NCI-H526 treated with DMSO at 0.1 percent for 48 hours (cell line): ENCODE measurements at regions not wholly inside any gene's neighbourhood (a gene's known extent, or its start where the extent isn't known, plus 50 kb on each side); places are given as distances from the start of the nearest gene placed in this dataset.
A peak's percentile ranks its signal among the peaks of the same experiment; 100 is the strongest.

Experiments
- DNase-seq: peaks from one replicate; lab custom pipeline; 2025; lab: John Stamatoyannopoulos, UW

- no peak for DNase-seq
These were observed 167.6 kb downstream of the TMEM38B start for GRCh38 chr9:105861972-105862371.

GRCh38 chr9:105864248-105864898, 170.0 kb downstream of the TMEM38B start:
- no peak for DNase-seq

GRCh38 chr9:105865285-105865684, 170.9 kb downstream of the TMEM38B start:
- DNase-seq = no peak

- DNase-seq = no peak
These were observed 177.2 kb downstream of the TMEM38B start for GRCh38 chr9:105871540-105871939.

- no peak for DNase-seq
These were observed 179.5 kb downstream of the TMEM38B start for GRCh38 chr9:105873801-105874200.

GRCh38 chr9:105877721-105878120, 183.4 kb downstream of the TMEM38B start:
- DNase-seq = no peak

GRCh38 chr9:105879181-105879580, 184.8 kb downstream of the TMEM38B start:
- no peak for DNase-seq

- no peak for DNase-seq
These were observed 186.2 kb downstream of the TMEM38B start for GRCh38 chr9:105880517-105880916.

GRCh38 chr9:105881021-105881420, 186.7 kb downstream of the TMEM38B start:
- DNase-seq = no peak

GRCh38 chr9:105881654-105882349, 187.5 kb downstream of the TMEM38B start:
- DNase-seq = peak; percentile 27

GRCh38 chr9:105883847-105884246, 189.5 kb downstream of the TMEM38B start:
- DNase-seq = no peak

- no peak for DNase-seq
These were observed 190.1 kb downstream of the TMEM38B start for GRCh38 chr9:105884416-105884815.

- no peak for DNase-seq
These were observed 191.8 kb downstream of the TMEM38B start for GRCh38 chr9:105886136-105886535.

GRCh38 chr9:105887679-105888078, 193.3 kb downstream of the TMEM38B start:
- no peak for DNase-seq

GRCh38 chr9:105890046-105890822, 195.9 kb downstream of the TMEM38B start:
- no peak for DNase-seq

GRCh38 chr9:105900123-105900522, 205.8 kb downstream of the TMEM38B start:
- no peak for DNase-seq

- DNase-seq = peak; percentile 33
These were observed 207.3 kb downstream of the TMEM38B start for GRCh38 chr9:105901514-105902109.

GRCh38 chr9:105908069-105908468, 213.7 kb downstream of the TMEM38B start:
- DNase-seq = no peak

- DNase-seq = no peak
These were observed 217.0 kb downstream of the TMEM38B start for GRCh38 chr9:105911104-105911911.

GRCh38 chr9:105912157-105912862, 218.0 kb downstream of the TMEM38B start:
- no peak for DNase-seq
